ENCODE measurements at regions not wholly inside any gene's neighbourhood (a gene's known extent, or its start where the extent isn't known, plus 50 kb on each side); places are given as distances from the start of the nearest gene placed in this dataset.

GRCh38 chr5:50574121-50574520, 92.3 kb upstream of the PARP8 start:
- no peak for TF ChIP-seq CTCF (IDR thresholded peaks at IDR 0.05)
- no peak for ATAC-seq
- no CpG with 5 or more reads among the region's 3 CpGs for WGBS (ENCODE audit: insufficient coverage)
- Histone ChIP-seq H3K27me3 (ENCODE audit: control insufficient read depth, insufficient read depth, low read length) (no peaks in the 10 kb centered on the region), H3K27ac (ENCODE audit: low read length) (no peak overlapping the region), H3K4me1 (ENCODE audit: control insufficient read depth, insufficient read depth, low read length) (peaks cover 5% of the 10 kb centered on the region), H3K9me3 (ENCODE audit: control insufficient read depth, insufficient read depth, low read length) (no peaks in the 10 kb centered on the region), H3K4me3 (ENCODE audit: low read length) (no peak overlapping the region), H3K36me3 (ENCODE audit: control insufficient read depth, insufficient read depth, low read length) (no peaks in the 10 kb centered on the region)
- DNase-seq, result no peak
- Mint-ChIP-seq H3K4me3 (peak overlapping the region; percentile 70), H3K36me3 (peaks cover 15% of the 10 kb centered on the region), H3K4me1 (peaks cover 18 to 28% of the 10 kb centered on the region in 2 donors), H3K9me3 (no peaks in the 10 kb centered on the region), H3K27ac (peak overlapping the region in 1 of 2 donors; percentile 57), H3K27me3 (ENCODE audit: low read depth in 2 of 2) (no peaks in the 10 kb centered on the region)
- intact Hi-C loops (cut with micrococcal nuclease), result no loop called here

- Histone ChIP-seq H3K4me1 (ENCODE audit: control insufficient read depth, insufficient read depth, low read length) (peaks cover 5% of the 10 kb centered on the region), H3K9me3 (ENCODE audit: control insufficient read depth, insufficient read depth, low read length) (no peaks in the 10 kb centered on the region), H3K27me3 (ENCODE audit: control insufficient read depth, insufficient read depth, low read length) (no peaks in the 10 kb centered on the region), H3K36me3 (ENCODE audit: control insufficient read depth, insufficient read depth, low read length) (no peaks in the 10 kb centered on the region), H3K27ac (ENCODE audit: low read length) (no peak overlapping the region), H3K4me3 (ENCODE audit: low read length) (no peak overlapping the region)
- ATAC-seq, result peak; percentile 76 to 90 (median 89)
- peak in 1 of 2 donors; percentile 14 for DNase-seq
- H3K4me1 Mint-ChIP-seq, result peaks cover 18 to 29% of the 10 kb centered on the region in 2 donors
- H3K36me3 Mint-ChIP-seq, result peaks cover 7% of the 10 kb centered on the region
- intact Hi-C loops (cut with micrococcal nuclease), result no loop called here
- no peak for TF ChIP-seq CTCF (IDR thresholded peaks at IDR 0.05)
- H3K4me3 Mint-ChIP-seq, result peak overlapping the region; percentile 70
- H3K9me3 Mint-ChIP-seq, result no peaks in the 10 kb centered on the region
- H3K27me3 Mint-ChIP-seq (ENCODE audit: low read depth in 2 of 2), result no peaks in the 10 kb centered on the region
- 43% methylated on average over 1 of the region's 3 CpGs for WGBS (ENCODE audit: insufficient coverage)
- H3K27ac Mint-ChIP-seq, result peak overlapping the region; percentile 49 to 66
Observed at GRCh38 chr5:50575740-50576139, 90.7 kb upstream of the PARP8 start.

- peak overlapping the region; percentile 70 for H3K4me3 Mint-ChIP-seq
- Histone ChIP-seq H3K36me3 (ENCODE audit: control insufficient read depth, insufficient read depth, low read length) (no peaks in the 10 kb centered on the region), H3K27me3 (ENCODE audit: control insufficient read depth, insufficient read depth, low read length) (no peaks in the 10 kb centered on the region), H3K9me3 (ENCODE audit: control insufficient read depth, insufficient read depth, low read length) (no peaks in the 10 kb centered on the region), H3K4me3 (ENCODE audit: low read length) (no peak overlapping the region), H3K27ac (ENCODE audit: low read length) (no peak overlapping the region), H3K4me1 (ENCODE audit: control insufficient read depth, insufficient read depth, low read length) (peaks cover 5% of the 10 kb centered on the region)
- peaks cover 18 to 29% of the 10 kb centered on the region in 2 donors for H3K4me1 Mint-ChIP-seq
- H3K27me3 Mint-ChIP-seq (ENCODE audit: low read depth in 2 of 2), result no peaks in the 10 kb centered on the region
- DNase-seq (no peak), ATAC-seq (peak in 1 of 3 donors; percentile 27)
- peaks cover 7% of the 10 kb centered on the region for H3K36me3 Mint-ChIP-seq
- H3K9me3 Mint-ChIP-seq, result no peaks in the 10 kb centered on the region
- H3K27ac Mint-ChIP-seq, result peak overlapping the region; percentile 49 to 66
- intact Hi-C loops (cut with micrococcal nuclease), result no loop called here
- no peak for TF ChIP-seq CTCF (IDR thresholded peaks at IDR 0.05)
Observed at GRCh38 chr5:50576265-50576664, 90.2 kb upstream of the PARP8 start.

GRCh38 chr5:50576686-50577256, 89.7 kb upstream of the PARP8 start:
- Histone ChIP-seq H3K36me3 (ENCODE audit: control insufficient read depth, insufficient read depth, low read length) (no peaks in the 10 kb centered on the region), H3K4me1 (ENCODE audit: control insufficient read depth, insufficient read depth, low read length) (peaks cover 5% of the 10 kb centered on the region), H3K9me3 (ENCODE audit: control insufficient read depth, insufficient read depth, low read length) (no peaks in the 10 kb centered on the region), H3K27me3 (ENCODE audit: control insufficient read depth, insufficient read depth, low read length) (no peaks in the 10 kb centered on the region), H3K4me3 (ENCODE audit: low read length) (no peak overlapping the region), H3K27ac (ENCODE audit: low read length) (no peak overlapping the region)
- 85% methylated on average over 1 of the region's 1 CpG for WGBS (ENCODE audit: insufficient coverage)
- ATAC-seq (no peak), DNase-seq (no peak)
- H3K4me1 Mint-ChIP-seq, result peaks cover 18 to 34% of the 10 kb centered on the region in 2 donors
- peak overlapping the region; percentile 49 to 66 for H3K27ac Mint-ChIP-seq
- H3K36me3 Mint-ChIP-seq, result peaks cover 7% of the 10 kb centered on the region
- H3K4me3 Mint-ChIP-seq, result peak overlapping the region; percentile 70
- TF ChIP-seq CTCF (IDR thresholded peaks at IDR 0.05), result no peak
- intact Hi-C loops (cut with micrococcal nuclease), result no loop called here
- no peaks in the 10 kb centered on the region for H3K9me3 Mint-ChIP-seq
- no peaks in the 10 kb centered on the region for H3K27me3 Mint-ChIP-seq (ENCODE audit: low read depth in 2 of 2)

Measured in natural killer cell (primary cell).